ENCODE measurements at regions not wholly inside any gene's neighbourhood (a gene's known extent, or its start where the extent isn't known, plus 50 kb on each side); places are given as distances from the start of the nearest gene placed in this dataset.

DNA sequence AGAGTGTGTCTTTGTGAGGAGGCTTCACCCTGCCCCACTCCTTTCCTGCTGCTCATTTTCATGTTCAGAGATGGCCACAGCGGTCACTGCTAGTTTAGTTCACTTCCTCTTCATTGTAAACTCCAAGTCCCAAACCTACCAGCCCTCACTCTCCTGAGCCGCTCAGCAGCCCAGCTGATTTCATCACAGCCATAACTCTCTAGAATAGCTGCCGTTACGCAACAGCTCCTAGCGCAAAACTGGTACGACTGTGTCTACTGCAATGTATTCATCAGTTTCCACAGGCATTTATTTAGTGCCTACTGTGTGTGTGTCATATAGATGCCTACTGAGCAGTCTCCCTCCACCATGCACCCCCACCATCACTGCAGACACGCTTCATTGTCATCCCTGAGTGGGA is 233.5 kb upstream of the RPL38 start:
- no peak for TF ChIP-seq POLR2A (IDR thresholded peaks at IDR 0.05)
- TF ChIP-seq CTCF (IDR thresholded peaks at IDR 0.05) = no peak

All from right lobe of liver (tissue), 4 donors.